ENCODE measurements at regions not wholly inside any gene's neighbourhood (a gene's known extent, or its start where the extent isn't known, plus 50 kb on each side); places are given as distances from the start of the nearest gene placed in this dataset.

GRCh38 chr14:97719931-97720330 lies 922.7 kb downstream of the VRK1 start:
- peaks cover 54% of the 10 kb centered on the region for H3K4me1 Mint-ChIP-seq (ENCODE audit: low read depth)
- H3K36me3 Mint-ChIP-seq (ENCODE audit: low read depth), result no peaks in the 10 kb centered on the region
- H3K9me3 Mint-ChIP-seq, result peaks cover 5% of the 10 kb centered on the region
- H3K27me3 Mint-ChIP-seq (ENCODE audit: low read depth), result no peaks in the 10 kb centered on the region
- H3K4me3 Mint-ChIP-seq, result no peak overlapping the region
- intact Hi-C loops (cut with micrococcal nuclease), result loop anchor here (5.0 to 10.0 kb wide), 5 partner anchors 147 to 535 kb away; no protein-coding TSS in a partner anchor
- CTCF ChIA-PET, result interaction anchor here (0.8 kb wide), 1 partner anchor 297 kb away, joined by 3 read pairs; no protein-coding TSS in a partner anchor
- DNase-seq, result peak; percentile 67
- peak overlapping the region; percentile 54 for H3K27ac Mint-ChIP-seq

- Mint-ChIP-seq H3K9me3 (peaks cover 5% of the 10 kb centered on the region), H3K36me3 (ENCODE audit: low read depth) (no peaks in the 10 kb centered on the region), H3K4me3 (no peak overlapping the region), H3K27ac (no peak overlapping the region), H3K4me1 (ENCODE audit: low read depth) (peaks cover 78% of the 10 kb centered on the region), H3K27me3 (ENCODE audit: low read depth) (no peaks in the 10 kb centered on the region)
- no peak for DNase-seq
- CTCF ChIA-PET, result interaction anchor here (0.6 to 1.5 kb wide), 3 partner anchors 9 to 28 kb away, joined by 3 to 4 read pairs (median 4); no protein-coding TSS in a partner anchor
- intact Hi-C loops (cut with micrococcal nuclease), result loop anchor here (5.0 to 10.0 kb wide), 5 partner anchors 144 to 539 kb away; no protein-coding TSS in a partner anchor
These were observed 926.2 kb downstream of the VRK1 start for GRCh38 chr14:97723351-97723750.

GRCh38 chr14:97723819-97724218 lies 926.6 kb downstream of the VRK1 start:
- Mint-ChIP-seq H3K27me3 (ENCODE audit: low read depth) (no peaks in the 10 kb centered on the region), H3K27ac (peak overlapping the region; percentile 96), H3K36me3 (ENCODE audit: low read depth) (no peaks in the 10 kb centered on the region), H3K4me3 (peak overlapping the region; percentile 76), H3K9me3 (peaks cover 5% of the 10 kb centered on the region), H3K4me1 (ENCODE audit: low read depth) (peaks cover 73% of the 10 kb centered on the region)
- CTCF ChIA-PET, result interaction anchor here (0.6 to 1.5 kb wide), 6 partner anchors 10 to 300 kb away, joined by 3 to 4 read pairs (median 3); no protein-coding TSS in a partner anchor
- intact Hi-C loops (cut with micrococcal nuclease), result loop anchor here (1.0 to 10.0 kb wide), 9 partner anchors 21 to 1549 kb away; partner anchors contain the start of gene BCL11B
- peak; percentile 43 for DNase-seq

- intact Hi-C loops (cut with micrococcal nuclease), result loop anchor here (1.0 to 10.0 kb wide), 9 partner anchors 21 to 1549 kb away; partner anchors contain the start of gene BCL11B
- peak; percentile 64 for DNase-seq
- Mint-ChIP-seq H3K27ac (peak overlapping the region; percentile 96), H3K9me3 (peaks cover 5% of the 10 kb centered on the region), H3K27me3 (ENCODE audit: low read depth) (no peaks in the 10 kb centered on the region), H3K36me3 (ENCODE audit: low read depth) (no peaks in the 10 kb centered on the region), H3K4me1 (ENCODE audit: low read depth) (peaks cover 69% of the 10 kb centered on the region), H3K4me3 (peak overlapping the region; percentile 76)
- CTCF ChIA-PET, result interaction anchor here (0.6 to 1.5 kb wide), 6 partner anchors 10 to 300 kb away, joined by 3 to 4 read pairs (median 3); no protein-coding TSS in a partner anchor
These were observed 927.1 kb downstream of the VRK1 start for GRCh38 chr14:97724265-97724731.

GRCh38 chr14:97726676-97727075 lies 929.5 kb downstream of the VRK1 start:
- Mint-ChIP-seq H3K36me3 (ENCODE audit: low read depth) (no peaks in the 10 kb centered on the region), H3K27ac (peak overlapping the region; percentile 71), H3K4me3 (no peak overlapping the region), H3K27me3 (ENCODE audit: low read depth) (no peaks in the 10 kb centered on the region), H3K9me3 (peaks cover 1% of the 10 kb centered on the region), H3K4me1 (ENCODE audit: low read depth) (peaks cover 64% of the 10 kb centered on the region)
- CTCF ChIA-PET, result interaction anchor here (1.0 to 1.1 kb wide), 2 partner anchors 19 to 251 kb away, joined by 3 read pairs; no protein-coding TSS in a partner anchor
- intact Hi-C loops (cut with micrococcal nuclease), result loop anchor here (10.0 kb wide), 1 partner anchor 542 kb away; no protein-coding TSS in a partner anchor
- DNase-seq, result peak; percentile 36

- no peaks in the 10 kb centered on the region for H3K9me3 Mint-ChIP-seq
- peaks cover 31% of the 10 kb centered on the region for H3K4me1 Mint-ChIP-seq (ENCODE audit: low read depth)
- intact Hi-C loops (cut with micrococcal nuclease), result no loop called here
- CTCF ChIA-PET, result no interaction called here
- H3K36me3 Mint-ChIP-seq (ENCODE audit: low read depth), result no peaks in the 10 kb centered on the region
- H3K27me3 Mint-ChIP-seq (ENCODE audit: low read depth), result no peaks in the 10 kb centered on the region
- H3K4me3 Mint-ChIP-seq, result no peak overlapping the region
- no peak overlapping the region for H3K27ac Mint-ChIP-seq
- DNase-seq, result peak; percentile 38
These were observed 933.5 kb downstream of the VRK1 start for GRCh38 chr14:97730706-97731105.

- intact Hi-C loops (cut with micrococcal nuclease), result no loop called here
- no peaks in the 10 kb centered on the region for H3K36me3 Mint-ChIP-seq (ENCODE audit: low read depth)
These were observed 934.6 kb downstream of the VRK1 start for GRCh38 chr14:97731800-97732199.

GRCh38 chr14:97747316-97747715 lies 950.1 kb downstream of the VRK1 start:
- CTCF ChIA-PET, result no interaction called here
- DNase-seq, result no peak
- H3K36me3 Mint-ChIP-seq (ENCODE audit: low read depth), result no peaks in the 10 kb centered on the region
- H3K9me3 Mint-ChIP-seq, result peaks cover 7% of the 10 kb centered on the region
- no peaks in the 10 kb centered on the region for H3K27me3 Mint-ChIP-seq (ENCODE audit: low read depth)
- no peaks in the 10 kb centered on the region for H3K4me1 Mint-ChIP-seq (ENCODE audit: low read depth)
- intact Hi-C loops (cut with micrococcal nuclease), result no loop called here
- no peak overlapping the region for H3K27ac Mint-ChIP-seq
- H3K4me3 Mint-ChIP-seq, result no peak overlapping the region

More at GRCh38 chr14:97731800-97732199, 934.6 kb downstream of the VRK1 start:
- no peak overlapping the region for H3K27ac Mint-ChIP-seq
- CTCF ChIA-PET, result interaction anchor here (0.7 kb wide), 1 partner anchor 409 kb away, joined by 5 read pairs; no protein-coding TSS in a partner anchor
- no peak for DNase-seq
- no peaks in the 10 kb centered on the region for H3K27me3 Mint-ChIP-seq (ENCODE audit: low read depth)
- peaks cover 21% of the 10 kb centered on the region for H3K4me1 Mint-ChIP-seq (ENCODE audit: low read depth)
- no peak overlapping the region for H3K4me3 Mint-ChIP-seq
- no peaks in the 10 kb centered on the region for H3K9me3 Mint-ChIP-seq

- DNase-seq, result no peak
- Mint-ChIP-seq H3K36me3 (ENCODE audit: low read depth) (no peaks in the 10 kb centered on the region), H3K4me1 (ENCODE audit: low read depth) (no peaks in the 10 kb centered on the region), H3K9me3 (peaks cover 7% of the 10 kb centered on the region), H3K4me3 (no peak overlapping the region), H3K27me3 (ENCODE audit: low read depth) (no peaks in the 10 kb centered on the region), H3K27ac (no peak overlapping the region)
- CTCF ChIA-PET, result no interaction called here
- intact Hi-C loops (cut with micrococcal nuclease), result no loop called here
These were observed 951.4 kb downstream of the VRK1 start for GRCh38 chr14:97748616-97749015.

GRCh38 chr14:97757491-97757890 lies 960.3 kb downstream of the VRK1 start:
- H3K4me3 Mint-ChIP-seq, result no peak overlapping the region
- intact Hi-C loops (cut with micrococcal nuclease), result no loop called here
- DNase-seq, result no peak
- CTCF ChIA-PET, result interaction anchor here (0.7 kb wide), 1 partner anchor 225 kb away, joined by 3 read pairs; no protein-coding TSS in a partner anchor
- peaks cover 9% of the 10 kb centered on the region for H3K4me1 Mint-ChIP-seq (ENCODE audit: low read depth)
- H3K27ac Mint-ChIP-seq, result no peak overlapping the region
- no peaks in the 10 kb centered on the region for H3K9me3 Mint-ChIP-seq
- H3K27me3 Mint-ChIP-seq (ENCODE audit: low read depth), result no peaks in the 10 kb centered on the region
- H3K36me3 Mint-ChIP-seq (ENCODE audit: low read depth), result no peaks in the 10 kb centered on the region

GRCh38 chr14:97760050-97760449 lies 962.9 kb downstream of the VRK1 start:
- intact Hi-C loops (cut with micrococcal nuclease), result no loop called here
- Mint-ChIP-seq H3K27me3 (ENCODE audit: low read depth) (no peaks in the 10 kb centered on the region), H3K9me3 (no peaks in the 10 kb centered on the region), H3K36me3 (ENCODE audit: low read depth) (no peaks in the 10 kb centered on the region), H3K27ac (no peak overlapping the region), H3K4me3 (no peak overlapping the region), H3K4me1 (ENCODE audit: low read depth) (peaks cover 18% of the 10 kb centered on the region)
- CTCF ChIA-PET, result no interaction called here
- DNase-seq, result no peak

GRCh38 chr14:97762386-97762785 lies 965.2 kb downstream of the VRK1 start:
- no peaks in the 10 kb centered on the region for H3K9me3 Mint-ChIP-seq
- H3K4me1 Mint-ChIP-seq (ENCODE audit: low read depth), result peaks cover 18% of the 10 kb centered on the region
- no peak overlapping the region for H3K4me3 Mint-ChIP-seq
- H3K27ac Mint-ChIP-seq, result no peak overlapping the region
- CTCF ChIA-PET, result no interaction called here
- H3K36me3 Mint-ChIP-seq (ENCODE audit: low read depth), result no peaks in the 10 kb centered on the region
- no peaks in the 10 kb centered on the region for H3K27me3 Mint-ChIP-seq (ENCODE audit: low read depth)
- intact Hi-C loops (cut with micrococcal nuclease), result no loop called here
- no peak for DNase-seq

All from activated naive CD4-positive, alpha-beta T cell treated with anti-CD3 and anti-CD28 coated beads for 36 hours (primary cell).